NOMO-1 treated with dmso at 0.1 percent for 144 hours (cell line): ENCODE measurements at regions not wholly inside any gene's neighbourhood (a gene's known extent, or its start where the extent isn't known, plus 50 kb on each side); places are given as distances from the start of the nearest gene placed in this dataset.

Experiments used
- DNase-seq: peaks from one replicate; lab custom pipeline; 2025; ENCODE audit not compliant: unreplicated experiment; lab: John Stamatoyannopoulos, UW

DNA sequence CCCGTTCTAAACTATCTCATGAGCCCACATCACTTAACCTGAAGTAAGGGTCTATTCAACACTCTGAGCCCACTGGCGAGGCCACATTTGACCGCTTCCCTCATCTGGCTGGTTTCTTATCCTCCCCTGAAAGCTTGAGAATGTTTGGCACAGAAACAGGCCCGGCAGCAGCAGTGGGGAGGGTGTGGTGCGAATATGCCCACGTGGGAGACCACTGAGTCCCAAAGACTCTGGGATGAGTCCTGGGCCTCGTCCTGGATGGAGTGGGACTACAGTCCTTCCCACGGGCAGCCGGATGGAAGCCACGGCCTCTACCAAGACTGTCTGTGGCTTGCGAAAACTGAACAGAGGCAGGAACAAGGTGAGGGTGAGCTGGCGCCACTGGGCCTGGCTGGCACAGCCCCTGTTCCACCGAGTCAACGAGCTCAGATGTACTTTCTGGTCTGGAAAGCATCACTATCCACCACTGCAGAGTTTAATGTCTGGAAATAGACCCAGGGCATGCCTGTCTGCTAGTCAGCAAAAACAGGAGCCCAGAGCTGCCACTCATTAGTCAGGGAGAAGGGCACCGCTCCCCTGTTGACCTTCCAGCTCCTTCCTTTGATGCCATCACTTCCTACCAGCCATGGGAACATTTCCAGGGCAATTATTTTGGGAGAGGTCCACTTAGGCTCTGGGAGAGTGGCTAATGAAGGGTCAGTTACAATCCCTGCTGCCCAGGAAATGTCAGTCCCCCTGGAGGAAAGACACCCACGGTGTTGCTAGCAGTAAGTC is 386.6 kb downstream of the MATN1 start:
- no peak for DNase-seq

DNA sequence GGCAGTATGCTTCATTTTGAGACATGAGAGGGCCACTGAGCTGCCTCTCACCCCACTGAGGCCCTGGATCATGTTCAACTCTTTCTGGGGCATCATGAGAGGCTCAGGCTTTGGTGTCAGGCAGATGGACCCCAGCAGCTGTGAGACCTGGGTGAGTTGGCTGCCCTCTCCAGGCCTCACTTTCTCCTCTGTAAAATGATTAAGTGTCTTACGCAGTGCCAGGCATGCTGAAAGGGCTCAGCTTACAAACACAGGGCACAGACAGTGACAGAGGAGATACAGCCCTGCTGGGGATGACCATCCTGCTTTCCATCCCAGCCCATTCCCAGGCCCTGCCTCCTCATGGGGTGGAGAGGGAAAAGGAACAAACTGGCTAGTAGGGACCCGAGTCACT is 387.4 kb downstream of the MATN1 start:
- DNase-seq: no peak

DNA sequence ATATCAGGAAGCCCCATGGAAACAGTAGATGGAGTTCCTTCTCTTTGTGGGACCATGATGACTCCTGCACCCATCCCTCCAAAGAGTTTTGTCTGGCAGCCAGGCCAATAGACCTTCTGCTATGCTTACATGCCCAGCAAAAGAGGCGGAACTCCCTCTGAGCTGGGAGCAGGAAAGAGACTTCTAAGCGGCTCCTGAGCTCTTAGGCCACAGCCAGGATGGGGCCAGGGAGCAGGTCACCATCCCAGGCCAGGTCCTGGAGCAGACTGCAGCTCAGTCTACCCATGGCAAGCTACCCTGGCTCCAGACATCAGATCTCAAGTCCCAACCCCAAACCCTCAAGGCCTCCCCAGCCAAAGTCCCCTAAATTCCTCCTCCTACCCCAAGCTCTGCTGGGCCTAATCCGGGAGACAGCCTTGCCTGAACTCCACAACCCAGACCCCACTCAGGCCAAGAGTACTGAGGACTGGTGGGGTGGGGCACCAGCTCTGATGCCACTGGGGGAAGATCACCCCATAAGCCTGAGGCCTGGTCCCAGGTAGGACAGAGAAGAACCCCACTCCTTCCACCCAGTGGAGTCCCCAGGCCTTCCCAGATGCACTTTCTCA is 387.9 kb downstream of the MATN1 start:
- DNase-seq: no peak

DNA sequence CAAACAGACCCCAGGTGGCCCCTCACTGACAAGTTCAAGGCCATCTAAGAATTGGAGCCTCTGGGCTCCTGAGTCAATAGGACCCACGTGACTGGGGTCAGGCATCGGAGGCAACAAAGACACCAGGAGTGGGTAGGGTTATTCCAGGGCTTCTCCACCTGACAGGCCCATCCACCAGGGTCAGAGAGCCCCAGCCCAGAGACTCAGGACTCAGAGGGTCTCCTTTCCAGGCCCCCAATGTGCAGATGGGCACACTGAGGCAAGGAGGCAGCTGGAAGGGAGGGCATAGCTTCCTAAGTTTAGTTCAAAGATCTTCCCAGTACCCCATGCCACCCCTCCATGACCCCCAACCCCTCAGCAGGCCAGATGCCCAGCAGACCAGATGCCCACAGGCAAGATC is 388.6 kb downstream of the MATN1 start:
- no peak for DNase-seq

DNA sequence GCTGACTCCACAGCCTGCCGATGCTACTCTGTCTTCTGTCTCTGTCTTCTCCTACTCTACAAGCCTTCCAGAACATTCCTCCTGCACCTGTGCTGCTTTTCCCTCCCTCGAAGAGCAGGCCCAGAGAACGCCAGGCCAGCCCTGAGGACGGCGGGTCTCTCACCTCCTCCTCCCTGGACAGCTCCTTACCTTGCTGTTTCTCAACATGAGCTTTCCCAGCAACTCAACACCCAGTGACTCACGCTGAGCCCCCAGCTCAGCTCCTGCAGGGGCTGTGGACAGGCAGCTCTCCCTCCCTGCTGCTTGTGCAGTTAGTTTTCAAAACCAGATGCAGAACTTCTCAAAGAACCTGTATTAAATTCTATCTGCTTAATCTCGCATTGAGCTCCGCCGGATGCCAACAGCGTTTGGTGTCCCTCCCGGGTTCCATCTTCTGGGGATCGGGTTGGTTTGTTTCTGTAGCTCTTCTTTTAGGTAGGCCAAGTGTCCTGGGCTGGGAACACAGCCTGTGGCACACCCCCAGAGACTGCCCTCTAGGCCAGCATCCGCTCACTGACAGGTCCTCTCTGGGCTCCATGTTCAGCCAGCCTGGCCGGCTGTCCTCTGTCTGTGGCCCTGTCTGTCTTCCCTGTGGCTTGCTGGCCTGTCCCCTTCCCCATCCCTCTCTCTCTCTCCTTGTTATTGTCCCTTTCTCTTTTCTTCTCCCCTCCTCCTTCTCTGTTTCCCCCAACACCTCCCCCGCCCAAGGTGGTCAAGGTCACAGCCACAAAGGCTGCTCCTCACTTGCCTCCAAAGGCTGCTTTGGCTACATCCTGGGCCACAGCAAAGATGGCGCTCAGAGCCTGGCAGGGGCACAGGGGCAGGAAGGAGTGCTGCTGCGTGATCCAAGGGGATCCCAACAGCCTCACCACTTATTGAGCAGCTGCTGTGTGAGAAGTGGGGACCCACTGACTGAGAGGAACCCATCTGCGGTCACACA is 391.0 kb downstream of the MATN1 start:
- DNase-seq: no peak

DNA sequence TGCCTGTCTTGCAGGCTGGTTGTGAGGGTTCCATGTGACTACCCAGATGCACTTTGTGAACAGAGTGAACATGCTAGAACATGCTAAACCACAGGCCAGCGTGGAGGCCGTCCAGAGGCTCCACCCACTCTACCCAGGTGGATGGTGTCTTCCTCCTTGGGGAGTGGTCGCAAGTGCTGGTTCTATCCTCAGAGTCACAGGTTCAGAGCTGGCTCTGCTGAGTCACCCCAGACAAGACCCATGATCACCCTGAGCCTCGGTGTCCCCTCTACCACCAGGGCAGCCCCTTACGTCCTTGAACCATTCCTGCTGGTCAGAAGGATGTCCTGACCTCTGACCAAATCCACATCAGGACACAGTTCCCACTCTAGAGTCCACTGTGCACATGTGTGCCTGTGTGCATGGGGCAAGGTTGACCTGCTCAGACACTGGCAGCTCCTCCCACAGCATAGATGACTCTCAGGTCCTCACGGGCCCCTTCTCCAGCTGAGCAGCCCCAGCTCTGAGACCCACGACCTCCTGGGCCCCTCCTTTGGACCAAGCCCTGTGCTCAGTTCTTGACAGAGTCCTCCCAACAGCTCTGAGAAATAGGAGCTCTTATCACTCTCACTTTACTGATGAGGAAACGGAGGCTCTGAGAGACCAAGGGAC is 391.8 kb downstream of the MATN1 start:
- DNase-seq: no peak

DNA sequence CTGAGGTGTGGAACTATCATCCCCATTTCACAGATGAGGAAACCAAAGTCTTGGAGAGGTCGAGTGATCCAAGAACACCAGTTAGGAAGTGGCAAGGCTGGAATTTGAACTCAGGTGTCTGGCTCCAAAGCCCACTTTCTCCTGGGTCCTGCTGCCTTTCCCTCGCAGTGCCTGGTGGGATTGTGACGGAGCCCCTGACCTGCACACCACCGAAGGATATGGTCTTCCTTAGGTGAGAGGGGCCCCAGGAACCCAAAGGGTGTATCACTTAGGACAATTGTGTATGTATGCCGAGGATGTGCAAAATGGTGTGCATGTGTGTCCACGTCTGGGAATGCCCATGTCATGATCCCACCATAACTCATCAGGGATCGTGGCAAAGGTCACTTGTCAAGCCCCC is 392.7 kb downstream of the MATN1 start:
- no peak for DNase-seq

DNA sequence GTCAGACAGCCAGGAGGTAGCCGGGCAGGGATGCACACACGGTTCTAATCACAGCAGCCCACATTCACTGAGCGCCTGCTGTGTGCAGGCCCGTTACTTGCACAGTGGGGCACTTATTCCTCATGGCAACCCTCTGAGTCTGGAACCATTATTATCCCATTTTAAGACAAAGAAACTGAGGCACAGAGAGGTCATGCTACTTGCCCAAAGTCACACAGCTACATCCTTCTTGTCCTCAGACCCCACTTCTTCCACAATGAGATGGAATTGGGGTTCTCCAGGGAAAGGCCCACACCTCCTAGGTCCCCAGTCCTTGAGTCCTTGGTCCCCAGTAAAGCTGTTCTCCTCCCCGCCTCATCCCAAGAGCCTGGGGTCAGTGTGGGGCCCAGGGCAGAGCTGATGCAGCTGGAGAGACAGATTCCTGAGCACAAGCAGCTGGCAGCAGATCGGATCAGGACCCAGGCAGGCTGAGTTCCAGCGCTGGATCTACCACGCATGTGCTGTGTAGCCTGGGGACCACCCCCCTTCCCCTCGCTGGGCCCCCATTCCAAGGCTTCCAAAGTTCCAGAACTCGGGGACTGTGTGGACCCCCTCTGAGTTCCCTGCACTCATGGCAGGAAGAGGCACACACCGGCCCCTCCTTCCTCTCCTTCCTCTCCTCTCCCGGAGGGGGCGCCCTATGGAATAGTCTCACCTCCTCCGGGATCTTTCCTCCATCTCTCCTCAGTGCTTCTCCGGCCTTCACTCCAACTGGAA is 393.4 kb downstream of the MATN1 start:
- no peak for DNase-seq

DNA sequence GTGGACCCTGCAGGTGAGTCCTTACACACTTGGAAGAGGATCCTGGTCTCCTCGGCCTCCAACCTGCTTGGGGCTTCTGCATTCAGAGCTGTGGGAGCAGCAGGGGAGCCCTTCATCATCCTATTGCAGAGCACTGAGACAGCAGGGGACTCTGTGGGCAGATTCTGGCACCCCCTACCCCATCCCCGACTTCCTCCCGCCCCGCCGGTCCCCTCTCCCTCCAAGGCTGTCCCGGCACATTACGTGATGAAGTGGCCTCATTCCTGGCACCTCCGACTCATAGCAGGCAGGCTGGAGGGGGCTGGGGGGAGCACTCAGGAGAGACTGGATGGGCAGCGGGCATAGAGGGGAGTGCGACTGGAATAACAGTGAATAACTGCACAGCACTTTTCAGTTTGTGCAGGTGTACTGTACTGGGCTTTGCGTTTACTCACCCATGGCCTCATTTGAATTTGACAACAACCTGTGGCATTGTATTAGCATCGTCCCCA is 394.1 kb downstream of the MATN1 start:
- no peak for DNase-seq

DNA sequence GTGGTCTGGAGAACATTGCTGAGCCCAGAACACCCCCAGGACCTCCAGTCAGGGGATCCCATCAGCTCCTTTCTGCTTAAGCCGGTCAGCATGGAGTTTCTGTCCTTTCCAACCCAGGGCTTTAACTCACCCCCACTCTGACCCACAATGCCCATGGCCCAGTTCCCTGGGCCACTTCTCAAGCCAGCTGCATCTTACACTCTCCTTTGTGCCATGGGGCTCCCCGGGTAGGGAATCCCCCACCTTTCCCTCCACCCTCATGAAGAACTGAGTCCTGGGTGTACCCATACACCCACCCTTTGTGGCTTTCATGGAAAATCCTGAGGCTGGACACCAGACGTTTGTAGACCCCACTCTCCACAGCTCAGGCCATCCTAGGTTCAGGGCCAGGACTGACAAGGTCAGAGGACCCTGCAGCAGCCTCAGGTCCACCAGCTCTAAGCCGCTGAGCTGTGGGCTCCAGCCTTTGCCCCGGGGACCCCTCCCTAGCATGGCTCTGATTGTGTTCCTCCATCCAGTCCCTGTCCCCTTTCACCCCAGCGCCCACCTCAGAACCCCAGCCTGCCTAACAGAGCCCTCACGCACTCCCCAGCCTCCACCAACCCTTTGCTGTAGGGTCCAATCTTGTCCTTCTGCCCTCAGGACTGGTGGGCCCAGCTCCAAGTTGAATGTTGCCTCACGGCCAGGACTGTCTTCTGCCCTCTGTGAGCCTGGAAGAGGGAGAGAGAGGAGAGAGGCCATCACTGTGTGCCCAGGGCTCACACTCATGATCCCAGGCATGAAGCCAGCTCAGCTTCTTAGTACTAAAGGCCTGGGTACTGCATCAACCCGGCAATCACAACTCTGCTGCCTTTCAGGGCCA is 394.8 kb downstream of the MATN1 start:
- DNase-seq: no peak

DNA sequence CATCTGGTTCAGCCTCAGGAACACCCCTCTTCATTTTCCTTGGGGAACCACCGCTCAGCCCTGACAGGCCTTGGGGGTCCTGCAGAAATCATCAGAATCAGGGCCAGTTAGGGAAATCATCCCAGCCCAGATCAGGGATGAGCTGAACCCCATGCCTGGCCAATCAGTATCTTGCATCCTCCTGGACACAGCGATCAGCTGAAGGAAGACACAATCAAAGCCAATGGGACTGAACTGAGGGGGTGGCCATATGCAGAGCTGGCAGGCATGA is 395.4 kb downstream of the MATN1 start:
- no peak for DNase-seq

DNA sequence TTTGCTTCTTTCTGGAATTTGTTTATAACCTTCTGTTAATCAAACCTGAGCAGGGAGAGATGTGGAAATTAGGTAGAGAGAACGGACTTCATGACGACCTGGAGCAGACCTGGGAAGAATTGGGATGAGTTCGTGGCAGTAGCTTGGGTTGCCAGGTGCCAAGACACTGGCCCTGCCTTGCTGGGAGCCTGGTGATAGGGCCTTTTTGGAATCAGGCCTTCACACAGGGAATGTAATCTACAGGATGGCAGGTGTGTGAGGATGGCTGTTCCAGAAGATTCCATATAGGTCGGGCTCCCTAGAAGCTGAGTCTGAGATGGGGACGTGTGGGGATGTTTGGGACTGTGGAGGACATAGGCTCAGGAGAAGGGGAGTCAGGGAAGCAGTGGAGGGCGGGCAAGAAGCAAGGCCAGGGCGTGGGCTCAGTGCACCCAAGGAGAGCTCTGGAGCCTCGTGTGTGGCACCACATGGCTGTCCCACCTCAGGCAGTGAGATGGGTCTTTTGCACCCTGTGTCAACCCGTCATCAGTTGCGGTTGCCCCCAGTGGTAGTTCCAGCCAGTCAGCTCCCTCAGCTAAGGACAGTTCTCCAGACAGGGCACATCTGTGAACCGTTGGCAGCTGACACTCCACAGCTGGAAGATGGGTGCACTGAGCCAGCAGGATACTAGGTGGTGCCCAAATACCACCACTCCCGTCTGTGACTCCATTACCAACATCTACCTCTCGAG is 395.9 kb downstream of the MATN1 start:
- DNase-seq: no peak

DNA sequence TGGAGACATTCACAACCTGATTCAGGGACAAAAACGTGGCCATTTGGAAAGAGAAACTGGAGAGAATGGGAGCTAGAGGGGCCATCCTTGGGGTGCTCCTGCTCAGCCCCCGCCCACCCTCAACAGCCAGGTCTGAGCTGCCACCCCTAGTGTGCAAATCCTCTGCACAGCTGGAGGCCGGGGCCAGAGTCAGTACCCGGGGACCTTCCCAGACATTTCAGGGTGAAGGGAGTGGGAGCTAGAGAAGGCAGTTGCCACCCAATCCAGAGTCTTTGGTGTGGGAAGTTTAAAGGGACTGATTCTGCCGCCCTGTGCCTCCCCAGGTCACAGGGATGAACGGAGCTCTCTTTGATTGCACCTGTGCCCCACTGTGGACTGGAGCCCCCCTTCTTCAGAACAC is 397.4 kb downstream of the MATN1 start:
- no peak for DNase-seq

DNA sequence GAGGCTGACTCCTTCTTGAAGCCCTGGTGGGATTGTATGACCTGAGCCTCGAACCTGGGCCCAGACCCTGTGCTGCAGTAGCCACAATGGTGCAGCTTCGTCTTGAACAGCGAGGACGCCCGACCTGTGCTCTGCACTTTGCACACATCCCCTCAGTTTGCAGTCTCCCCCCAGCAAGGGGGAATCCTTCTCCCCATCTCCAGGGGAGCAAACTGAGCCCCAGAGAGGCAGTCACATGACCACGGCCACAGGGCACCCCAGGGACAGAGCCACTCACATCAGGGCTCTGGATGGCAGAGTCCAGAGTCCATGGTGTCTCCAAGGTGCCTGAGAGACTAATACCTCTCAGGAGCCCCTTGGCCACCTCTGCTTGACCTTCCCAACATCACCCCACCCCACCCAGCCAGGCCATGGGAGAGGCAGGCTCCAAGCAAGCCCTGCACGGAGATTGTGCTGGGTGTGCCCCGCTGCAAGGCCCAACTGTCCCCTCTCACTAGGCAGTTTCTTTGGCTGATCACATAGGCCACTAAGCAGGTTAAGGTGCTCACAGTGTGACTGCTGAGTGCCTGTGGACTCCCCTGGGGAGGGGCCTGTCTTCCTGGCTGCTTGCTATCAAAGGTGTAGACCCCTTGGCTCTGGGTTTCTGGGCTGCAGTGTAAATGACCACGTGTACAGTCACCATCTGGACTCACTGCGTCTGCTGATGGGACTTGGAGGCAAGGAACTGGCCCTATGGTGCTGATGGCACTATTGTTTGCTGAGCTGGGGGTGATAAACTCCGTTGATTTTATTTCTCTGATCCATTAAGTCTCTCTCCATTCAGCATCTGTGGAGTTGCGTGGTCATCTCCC is 398.1 kb downstream of the MATN1 start:
- no peak for DNase-seq

DNA sequence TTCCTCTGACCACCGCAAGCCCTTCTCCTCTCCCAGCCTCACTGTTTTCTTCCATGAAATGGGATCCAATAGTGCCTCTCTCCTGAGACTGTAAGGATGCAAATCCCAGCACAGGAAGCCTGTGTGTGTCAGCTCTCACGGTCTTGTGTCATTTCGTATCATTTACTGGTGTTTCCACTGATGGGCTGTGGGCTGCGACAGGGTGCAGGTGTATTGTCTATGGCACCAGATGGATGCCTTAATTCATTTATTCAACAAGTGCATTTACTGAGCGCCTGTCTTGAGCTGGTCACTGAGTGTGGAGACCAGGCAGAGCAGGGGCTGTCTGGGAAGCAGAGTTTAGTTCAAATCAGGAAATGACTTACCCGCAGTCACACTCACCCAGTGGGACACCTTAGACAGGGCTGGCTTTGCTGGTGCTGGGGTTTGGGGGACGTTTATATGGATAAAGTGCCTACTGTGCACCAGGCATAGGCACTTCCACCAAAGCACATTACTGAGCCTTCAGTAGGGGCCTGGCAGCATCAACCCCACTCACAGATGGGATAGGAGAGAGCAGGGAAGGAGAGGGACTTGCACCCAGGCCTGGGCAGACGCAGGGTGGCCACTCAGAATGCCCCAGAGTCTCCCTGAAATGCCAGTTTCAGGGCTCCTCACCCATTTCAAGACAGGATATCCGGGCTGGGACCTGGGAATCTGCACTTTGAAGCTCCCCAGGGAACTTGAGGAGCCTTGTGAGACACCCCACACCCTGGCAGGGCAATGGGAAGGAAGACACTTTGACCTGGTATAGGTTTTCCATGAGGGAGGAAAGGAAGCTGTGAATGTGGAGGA is 398.9 kb downstream of the MATN1 start:
- no peak for DNase-seq

DNA sequence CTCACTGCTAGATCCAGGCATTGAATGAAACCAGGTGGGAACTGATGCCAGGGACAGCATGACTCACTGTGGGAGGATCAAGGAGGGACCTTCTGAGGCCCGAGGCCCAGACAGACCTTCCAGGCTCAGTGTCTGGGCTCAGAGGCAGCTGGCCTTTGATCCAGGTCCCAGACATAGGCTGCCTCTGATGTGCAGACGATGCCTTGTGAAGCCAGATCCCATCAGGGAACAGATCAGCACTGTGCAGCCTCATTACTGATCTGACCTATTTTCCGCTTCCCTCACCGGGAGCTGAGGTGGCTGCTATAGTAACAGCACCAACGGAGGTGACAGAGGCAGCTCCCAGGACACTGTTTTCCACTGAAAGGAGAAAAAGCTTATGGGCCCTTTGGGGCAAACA is 399.5 kb downstream of the MATN1 start:
- no peak for DNase-seq

DNA sequence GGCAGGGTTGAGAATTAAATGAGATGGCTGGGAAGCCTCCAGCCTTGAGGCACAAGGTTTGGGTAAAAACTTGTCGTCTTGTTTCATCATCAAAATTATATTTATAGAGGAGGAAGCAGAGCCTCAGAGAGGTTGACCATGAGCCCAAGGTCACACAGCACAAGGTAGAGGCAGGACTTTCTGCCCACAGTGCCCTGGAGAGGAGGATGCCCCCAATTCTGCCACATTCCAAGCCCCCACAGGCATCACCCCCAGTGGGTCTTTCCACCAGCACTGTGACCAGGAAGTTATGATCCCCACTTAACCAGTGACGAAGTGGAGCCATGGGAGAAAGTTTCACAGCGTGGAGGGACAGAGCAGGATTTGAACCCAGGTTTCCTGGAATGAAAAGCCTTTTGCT is 400.0 kb downstream of the MATN1 start:
- DNase-seq: no peak
